GM13976 (cell line): ENCODE measurements at regions not wholly inside any gene's neighbourhood (a gene's known extent, or its start where the extent isn't known, plus 50 kb on each side); places are given as distances from the start of the nearest gene placed in this dataset.

Experiments used
- DNase-seq: peaks from one replicate; pipeline ENCODE4 v3.0.0; 2012; ENCODE audit warnings: low spot score
- in situ Hi-C: fragments of 300-500 bp; cut with MboI; formaldehyde crosslinking; loops from one replicate; pipeline ENCODE4 v1.12.0; 2022; ENCODE audit warnings: low sequenced_read_pairs, mixed read lengths, inconsistent platforms; ENCODE audit not compliant: unreplicated experiment
- TF ChIP-seq, protein P1 (sequence below): IDR thresholded peaks from 2 replicates; pipeline ENCODE4 v1.5.1; 2012; ENCODE audit warnings: borderline replicate concordance, mild to moderate bottlenecking; ENCODE audit not compliant: insufficient read depth; ENCODE audit errors: extremely low read depth, missing control alignments, control extremely low read depth

DNA sequence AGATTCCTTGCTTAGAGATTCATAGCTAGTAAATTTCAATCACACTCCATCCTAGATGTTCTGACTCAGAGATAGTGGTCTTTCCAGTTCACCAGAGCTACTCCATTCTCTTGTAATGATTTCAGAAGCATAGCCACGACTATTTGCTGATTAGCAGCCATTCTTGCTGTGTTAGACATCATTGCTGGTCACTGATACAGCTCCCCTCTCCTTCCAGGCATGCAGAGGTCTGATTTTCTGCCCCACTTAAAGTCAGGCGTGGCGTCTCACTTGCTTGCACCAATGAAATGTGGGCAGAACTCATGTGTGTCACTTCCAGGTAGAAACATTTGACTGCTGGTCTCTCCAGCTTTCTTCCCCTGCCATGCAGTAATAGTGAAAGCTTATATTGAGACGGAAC is 168.9 kb upstream of the JARID2 start:
- in situ Hi-C loops = no loop called here
- no peak for DNase-seq
- TF ChIP-seq, protein P1, sequence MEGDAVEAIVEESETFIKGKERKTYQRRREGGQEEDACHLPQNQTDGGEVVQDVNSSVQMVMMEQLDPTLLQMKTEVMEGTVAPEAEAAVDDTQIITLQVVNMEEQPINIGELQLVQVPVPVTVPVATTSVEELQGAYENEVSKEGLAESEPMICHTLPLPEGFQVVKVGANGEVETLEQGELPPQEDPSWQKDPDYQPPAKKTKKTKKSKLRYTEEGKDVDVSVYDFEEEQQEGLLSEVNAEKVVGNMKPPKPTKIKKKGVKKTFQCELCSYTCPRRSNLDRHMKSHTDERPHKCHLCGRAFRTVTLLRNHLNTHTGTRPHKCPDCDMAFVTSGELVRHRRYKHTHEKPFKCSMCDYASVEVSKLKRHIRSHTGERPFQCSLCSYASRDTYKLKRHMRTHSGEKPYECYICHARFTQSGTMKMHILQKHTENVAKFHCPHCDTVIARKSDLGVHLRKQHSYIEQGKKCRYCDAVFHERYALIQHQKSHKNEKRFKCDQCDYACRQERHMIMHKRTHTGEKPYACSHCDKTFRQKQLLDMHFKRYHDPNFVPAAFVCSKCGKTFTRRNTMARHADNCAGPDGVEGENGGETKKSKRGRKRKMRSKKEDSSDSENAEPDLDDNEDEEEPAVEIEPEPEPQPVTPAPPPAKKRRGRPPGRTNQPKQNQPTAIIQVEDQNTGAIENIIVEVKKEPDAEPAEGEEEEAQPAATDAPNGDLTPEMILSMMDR = no peak

DNA sequence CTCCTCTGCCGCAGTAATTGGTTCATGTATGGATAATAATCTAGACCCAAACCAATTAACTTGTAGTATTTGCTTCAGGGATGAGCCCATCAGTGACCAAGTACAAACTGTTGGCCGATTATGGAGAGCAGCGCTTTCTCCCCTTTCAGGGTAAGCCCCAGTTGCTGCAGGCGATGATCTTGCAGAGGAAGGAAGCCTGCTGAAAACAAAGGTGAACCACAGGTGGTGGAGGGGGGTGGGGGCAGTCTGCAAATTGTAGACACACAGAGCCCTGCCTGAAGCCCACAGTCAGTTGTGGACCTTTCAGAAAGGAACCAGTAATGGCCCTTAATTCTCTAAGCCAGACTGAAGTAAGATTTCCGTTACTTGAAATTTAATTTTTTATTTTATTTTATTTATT is 167.9 kb upstream of the JARID2 start:
- no peak for DNase-seq
- in situ Hi-C loops = no loop called here
- TF ChIP-seq, protein P1 = no peak

DNA sequence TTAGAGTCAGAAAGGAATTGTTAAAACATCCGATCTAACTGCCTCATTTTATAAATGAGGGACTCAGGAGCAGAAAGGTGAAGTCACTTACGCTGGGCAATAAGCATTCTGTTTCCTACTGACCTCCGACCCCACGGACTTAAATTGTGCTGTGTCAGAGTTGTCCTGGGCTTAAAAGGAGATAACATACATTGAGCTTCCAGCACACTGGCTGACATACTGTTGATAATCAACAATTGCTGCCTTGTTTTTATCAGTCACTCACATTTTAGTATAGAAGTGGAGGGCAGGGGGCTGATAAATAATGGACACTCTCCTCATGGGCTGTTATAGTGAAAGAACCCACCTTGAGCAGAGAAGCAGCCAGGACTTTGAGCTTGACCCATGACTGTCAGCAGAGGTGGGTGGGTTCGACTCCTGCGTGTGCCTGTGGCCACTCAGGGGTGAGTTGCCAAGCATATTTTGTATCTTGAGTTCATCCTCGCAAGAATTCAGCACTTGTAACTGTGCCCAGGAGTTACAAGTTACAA is 166.5 kb upstream of the JARID2 start:
- no peak for DNase-seq
- in situ Hi-C loops = no loop called here
- TF ChIP-seq, protein P1 = no peak

DNA sequence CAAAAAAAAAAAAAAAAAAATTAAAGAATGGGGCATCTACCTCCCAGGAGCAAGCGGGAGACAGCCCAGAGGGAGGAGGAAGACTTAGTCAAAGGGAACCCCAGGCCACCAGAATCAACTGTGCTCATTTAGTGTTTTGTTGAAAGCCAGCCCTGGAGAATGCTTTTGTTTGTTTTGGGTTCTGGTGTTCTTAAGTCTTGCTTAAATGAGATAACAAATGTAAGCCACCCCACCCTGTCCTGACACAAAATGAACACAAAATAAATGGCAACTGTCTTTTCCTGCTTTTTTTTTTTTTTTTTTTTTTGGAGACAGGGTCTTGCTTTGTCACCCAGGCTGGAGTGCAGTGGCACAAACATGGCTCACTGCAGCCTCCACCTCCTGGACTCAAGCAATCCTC is 165.0 kb upstream of the JARID2 start:
- TF ChIP-seq, protein P1 = no peak
- in situ Hi-C loops = no loop called here
- DNase-seq = no peak

DNA sequence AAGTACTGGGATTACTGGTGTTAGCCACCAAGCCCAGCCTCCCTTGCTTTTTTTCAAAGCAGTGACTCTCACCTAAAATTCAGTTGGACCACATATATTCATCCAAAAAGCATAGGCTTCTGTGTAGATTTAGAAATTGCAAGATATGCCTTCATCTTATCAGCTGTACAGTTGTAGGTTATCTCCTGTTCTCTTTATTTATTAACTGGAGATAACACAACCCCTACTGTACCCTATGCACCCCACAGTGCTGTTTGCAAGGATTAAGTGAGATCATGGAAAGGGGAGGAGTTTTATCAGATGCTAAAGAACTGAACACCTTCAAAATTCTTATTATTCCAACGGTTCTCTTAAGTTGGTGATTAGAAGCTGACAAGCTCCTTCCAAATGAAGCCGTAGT is 164.4 kb upstream of the JARID2 start:
- in situ Hi-C loops = no loop called here
- TF ChIP-seq, protein P1 = no peak
- no peak for DNase-seq

DNA sequence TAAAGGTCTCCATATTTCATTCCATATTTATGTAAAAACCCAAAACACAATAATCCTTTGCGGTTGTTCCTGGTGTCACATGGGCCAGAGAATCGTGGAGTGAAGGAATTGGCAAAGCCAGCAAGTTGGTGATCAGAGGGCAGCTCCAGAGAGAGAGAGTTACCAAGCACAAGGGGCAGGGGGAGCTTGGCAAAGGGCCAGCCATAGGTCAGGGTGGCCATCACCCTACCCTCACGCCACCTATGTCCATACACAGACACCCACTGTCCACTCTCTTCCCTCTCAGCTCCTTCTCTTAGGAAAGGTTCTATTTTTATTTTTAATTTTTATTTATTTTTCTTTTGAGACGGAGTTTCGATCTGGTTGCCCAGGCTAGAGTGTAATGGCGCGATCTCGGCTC is 163.2 kb upstream of the JARID2 start:
- no peak for DNase-seq
- in situ Hi-C loops = no loop called here
- TF ChIP-seq, protein P1 = no peak
